SK-N-SH (cell line): ENCODE measurements at regions not wholly inside any gene's neighbourhood (a gene's known extent, or its start where the extent isn't known, plus 50 kb on each side); places are given as distances from the start of the nearest gene placed in this dataset.

Experiments
- EP300 ChIP-seq, 2 experiments: IDR thresholded peaks; 2 replicates each; pipeline versions ENCODE4 v1.4.0 to v1.6.1; 2012; ENCODE audit warnings: borderline replicate concordance in 1 of 2, low read depth in 1 of 2, low read length in 1 of 2
- GABPA ChIP-seq: IDR thresholded peaks from 2 replicates; pipeline ENCODE4 v1.4.0; 2012; ENCODE audit warnings: low read depth, mild to moderate bottlenecking

- TF ChIP-seq GABPA (no peak), EP300 (IDR thresholded peaks at IDR 0.05; ENCODE audit: borderline replicate concordance in 1 of 2, low read depth in 1 of 2, low read length in 1 of 2) (no peak)
These were observed 348.2 kb upstream of the GYPC start for GRCh38 chr2:126307740-126308139.
